Ovary (tissue), 7 donors: ENCODE measurements at regions not wholly inside any gene's neighbourhood (a gene's known extent, or its start where the extent isn't known, plus 50 kb on each side); places are given as distances from the start of the nearest gene placed in this dataset.
A peak's percentile ranks its signal among the peaks of the same experiment; 100 is the strongest.

ENCODE experiments used
- DNase-seq, 5 donors: peaks; one replicate each; pipeline ENCODE4 v3.0.0-alpha.2; 2019 to 2020
- H3K27ac ChIP-seq, 2 donors: fragments of 200-600 bp; one replicate each; pipeline versions ENCODE4 v1.5.1 to v1.8.0; 2019 to 2022
- H3K27me3 ChIP-seq: fragments of 200-600 bp; one replicate; pipeline ENCODE4 v1.8.0; 2022
- H3K36me3 ChIP-seq: fragments of 200-600 bp; sonication (generic); one replicate; pipeline ENCODE4 v1.5.1; 2019
- H3K4me1 ChIP-seq: one replicate; pipeline ENCODE4 v1.8.1; 2013; ENCODE audit warnings: mild to moderate bottlenecking, moderate library complexity; ENCODE audit not compliant: insufficient read depth
- H3K4me3 ChIP-seq: fragments of 200-600 bp; sonication (generic); one replicate; pipeline ENCODE4 v1.5.1; 2017
- H3K9me3 ChIP-seq, 2 donors: fragments of 200-600 bp in 1 of 2; sonication (generic) in 1 of 2; one replicate each; pipeline versions ENCODE4 v1.5.1 to v1.8.1; 2013 to 2019; ENCODE audit warnings: mild to moderate bottlenecking in 1 of 2, moderate library complexity in 1 of 2
- CTCF ChIP-seq, 3 donors: fragments of 450-650 bp in 2 of 3; fragments of 200-600 bp in 1 of 3; IDR thresholded peaks; one replicate each; pipeline versions ENCODE4 v1.5.1 to v1.8.0; 2016 to 2022; ENCODE audit warnings: antibody characterized with exemption in 3 of 3, mild to moderate bottlenecking in 1 of 3
- EP300 ChIP-seq: sonication (generic); formaldehyde crosslinking; IDR thresholded peaks from one replicate; pipeline ENCODE4 v1.6.1; 2017; ENCODE audit warnings: antibody characterized with exemption
- POLR2A ChIP-seq: fragments of 450-650 bp; IDR thresholded peaks from one replicate; pipeline ENCODE4 v1.6.1; 2017; ENCODE audit warnings: antibody characterized with exemption, mild to moderate bottlenecking, moderate library complexity
- WGBS, 3 donors: extraction: QIAGEN DNeasy Blood & Tissue Kit in 1 of 3; methylation state at CpG; one replicate each; pipeline versions ENCODE4 v1.1.5 to v1.1.7; 2013 to 2017; 5-methylcytosine and 5-hydroxymethylcytosine counted together
- intact Hi-C, 4 donors: fragments of 100-400 bp; cut with DNase I; formaldehyde crosslinking; loops; one replicate each; pipeline versions ENCODE4 v1.11.0 to v1.15.1; 2022 to 2023
- donor health status: DM: no; HTN: no; CAD: no; lungs with moderate emphysema.
- donor health status: DM: no; HTN: no; CAD: no.
- donor health status: Bipolar disorder and iron deficiency.
- donor health status: DM: no; HTN: no; CAD: no.
- donor health status: DM: yes; HTN: yes; CAD: no.

- Histone ChIP-seq H3K4me3 (no peak overlapping the region), H3K36me3 (no peaks in the 10 kb centered on the region), H3K27me3 (no peaks in the 10 kb centered on the region), H3K9me3 (no peaks in the 10 kb centered on the region), H3K27ac (no peak overlapping the region), H3K4me1 (peaks cover 8% of the 10 kb centered on the region)
- TF ChIP-seq CTCF (IDR thresholded peaks at IDR 0.05) (no peak), EP300 (no peak), POLR2A (no peak)
- intact Hi-C loops, result no loop called here
- 95 to 98% (median 97%) methylated on average over 3 of the region's 3 CpGs for WGBS, 3 donors
- DNase-seq, result no peak
Measured at GRCh38 chr1:60994369-60994768, 88.0 kb upstream of the NFIA start.

GRCh38 chr1:60992165-60992564 lies 90.2 kb upstream of the NFIA start:
- DNase-seq, result no peak
- Histone ChIP-seq H3K36me3 (no peaks in the 10 kb centered on the region), H3K4me1 (peaks cover 8% of the 10 kb centered on the region), H3K9me3 (no peaks in the 10 kb centered on the region), H3K27me3 (no peaks in the 10 kb centered on the region), H3K27ac (no peak overlapping the region), H3K4me3 (no peak overlapping the region)
- TF ChIP-seq EP300 (no peak), CTCF (IDR thresholded peaks at IDR 0.05) (no peak), POLR2A (no peak)
- intact Hi-C loops, result no loop called here
- WGBS, 3 donors, result 78 to 91% (median 90%) methylated on average over 1 of the region's 1 CpG

- intact Hi-C loops, result no loop called here
- Histone ChIP-seq H3K4me1 (peaks cover 8% of the 10 kb centered on the region), H3K4me3 (no peak overlapping the region), H3K9me3 (no peaks in the 10 kb centered on the region), H3K27ac (no peak overlapping the region), H3K27me3 (no peaks in the 10 kb centered on the region), H3K36me3 (no peaks in the 10 kb centered on the region)
- WGBS, 3 donors, result 71 to 83% (median 81%) methylated on average over 8 of the region's 8 CpGs
- DNase-seq, result no peak
- no peak for TF ChIP-seq POLR2A
- TF ChIP-seq EP300, result no peak
- TF ChIP-seq CTCF (IDR thresholded peaks at IDR 0.05), result no peak
Measured at GRCh38 chr1:60990714-60991090, 91.7 kb upstream of the NFIA start.

- Histone ChIP-seq H3K36me3 (no peaks in the 10 kb centered on the region), H3K27ac (peak overlapping the region in 1 of 2 donors; percentile 42), H3K4me1 (peaks cover 10% of the 10 kb centered on the region), H3K4me3 (no peak overlapping the region), H3K9me3 (no peaks in the 10 kb centered on the region), H3K27me3 (no peaks in the 10 kb centered on the region)
- 15 to 18% (median 17%) methylated on average over 7 of the region's 7 CpGs for WGBS, 3 donors
- no peak for TF ChIP-seq POLR2A
- peak; percentile 7 for TF ChIP-seq EP300
- TF ChIP-seq CTCF (IDR thresholded peaks at IDR 0.05), result no peak
- intact Hi-C loops, result no loop called here
- DNase-seq, result peak; percentile 32 to 76 (median 52)
Measured at GRCh38 chr1:60989749-60990713, 92.3 kb upstream of the NFIA start.
